GM06990 (cell line): ENCODE measurements at regions not wholly inside any gene's neighbourhood (a gene's known extent, or its start where the extent isn't known, plus 50 kb on each side); places are given as distances from the start of the nearest gene placed in this dataset.

Experiments
- DNase-seq: peaks from one replicate; pipeline ENCODE4 v3.0.0-alpha.2; 2011; ENCODE audit not compliant: insufficient read length; ENCODE audit errors: extremely low read depth
- H3K27me3 ChIP-seq: replicated peaks from 2 replicates; pipeline ENCODE4 v1.6.0; 2011; ENCODE audit warnings: low read length; ENCODE audit not compliant: control insufficient read depth, insufficient read depth
- H3K36me3 ChIP-seq: 2 replicates; pipeline ENCODE4 v1.5.1; 2011; ENCODE audit warnings: low read length; ENCODE audit not compliant: control insufficient read depth, insufficient read depth
- H3K4me3 ChIP-seq: replicated peaks from 2 replicates; pipeline ENCODE4 v1.5.1; 2011; ENCODE audit warnings: low read depth, mild to moderate bottlenecking, control low read depth, low read length
- TF ChIP-seq, protein P1 (sequence below): IDR thresholded peaks from 2 replicates; pipeline ENCODE4 v1.5.1; 2011; ENCODE audit warnings: low read length, control low read depth, mild to moderate bottlenecking, inconsistent platforms; ENCODE audit not compliant: insufficient read depth, poor library complexity, severe bottlenecking

DNA sequence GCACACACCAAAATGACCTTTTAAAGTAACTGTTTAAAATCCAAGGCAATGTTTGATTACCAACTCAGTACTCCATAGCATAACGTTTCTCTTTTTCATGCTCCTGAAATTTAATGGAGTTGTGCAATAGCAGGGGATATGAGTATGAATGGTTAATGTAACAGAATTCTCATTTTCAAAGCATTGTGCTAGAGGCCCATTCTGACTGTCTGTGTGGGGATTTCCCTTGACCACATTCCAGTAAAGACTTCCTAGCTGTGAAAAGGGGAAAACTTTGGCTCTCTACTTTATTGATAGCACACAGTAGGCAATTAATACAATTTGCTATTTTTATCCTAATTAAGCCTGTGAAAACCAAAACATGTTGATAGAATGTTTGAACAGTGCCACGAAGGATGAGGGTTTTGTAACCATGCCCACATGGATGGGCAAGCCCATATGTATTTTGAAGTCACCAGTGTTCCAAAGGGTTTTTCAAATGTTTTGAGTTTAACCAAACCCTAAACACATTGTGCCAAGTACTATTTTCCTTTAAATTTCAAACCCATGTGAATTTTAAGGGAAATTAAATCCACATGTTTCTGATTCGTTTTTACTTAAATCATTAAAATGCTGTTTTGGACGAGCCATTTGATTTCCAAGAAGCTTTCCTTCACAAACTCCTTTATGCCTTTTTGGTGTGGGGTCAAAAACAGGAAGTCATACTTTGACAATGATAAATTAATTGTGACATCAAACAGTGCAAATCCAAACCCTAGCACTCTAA, 261.2 kb downstream of the SHOX2 start:
- TF ChIP-seq, protein P1, sequence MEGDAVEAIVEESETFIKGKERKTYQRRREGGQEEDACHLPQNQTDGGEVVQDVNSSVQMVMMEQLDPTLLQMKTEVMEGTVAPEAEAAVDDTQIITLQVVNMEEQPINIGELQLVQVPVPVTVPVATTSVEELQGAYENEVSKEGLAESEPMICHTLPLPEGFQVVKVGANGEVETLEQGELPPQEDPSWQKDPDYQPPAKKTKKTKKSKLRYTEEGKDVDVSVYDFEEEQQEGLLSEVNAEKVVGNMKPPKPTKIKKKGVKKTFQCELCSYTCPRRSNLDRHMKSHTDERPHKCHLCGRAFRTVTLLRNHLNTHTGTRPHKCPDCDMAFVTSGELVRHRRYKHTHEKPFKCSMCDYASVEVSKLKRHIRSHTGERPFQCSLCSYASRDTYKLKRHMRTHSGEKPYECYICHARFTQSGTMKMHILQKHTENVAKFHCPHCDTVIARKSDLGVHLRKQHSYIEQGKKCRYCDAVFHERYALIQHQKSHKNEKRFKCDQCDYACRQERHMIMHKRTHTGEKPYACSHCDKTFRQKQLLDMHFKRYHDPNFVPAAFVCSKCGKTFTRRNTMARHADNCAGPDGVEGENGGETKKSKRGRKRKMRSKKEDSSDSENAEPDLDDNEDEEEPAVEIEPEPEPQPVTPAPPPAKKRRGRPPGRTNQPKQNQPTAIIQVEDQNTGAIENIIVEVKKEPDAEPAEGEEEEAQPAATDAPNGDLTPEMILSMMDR = no peak
- Histone ChIP-seq H3K4me3 (no peak overlapping the region), H3K36me3 (no peaks in the 10 kb centered on the region), H3K27me3 (no peaks in the 10 kb centered on the region)
- no peak for DNase-seq

DNA sequence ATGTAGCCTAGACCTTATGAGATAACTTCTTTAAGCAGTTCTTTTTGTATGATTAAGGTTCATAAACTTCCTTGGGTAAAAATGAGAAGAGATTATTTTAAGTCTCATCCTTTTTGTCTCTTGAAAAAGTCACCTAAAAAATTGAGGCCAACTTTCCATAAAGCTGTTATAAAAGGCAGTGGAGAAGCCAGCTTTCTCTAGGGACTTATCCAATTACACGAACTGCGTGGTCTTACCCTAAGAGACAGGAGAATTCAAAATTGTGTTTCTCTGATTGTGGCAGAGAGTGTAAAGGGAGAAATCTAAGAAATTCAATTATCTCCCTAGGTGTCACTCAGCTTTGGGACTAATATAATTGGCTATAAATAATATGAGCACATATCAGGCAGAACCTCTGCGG, 262.0 kb downstream of the SHOX2 start:
- no peak overlapping the region for H3K4me3 ChIP-seq

DNA sequence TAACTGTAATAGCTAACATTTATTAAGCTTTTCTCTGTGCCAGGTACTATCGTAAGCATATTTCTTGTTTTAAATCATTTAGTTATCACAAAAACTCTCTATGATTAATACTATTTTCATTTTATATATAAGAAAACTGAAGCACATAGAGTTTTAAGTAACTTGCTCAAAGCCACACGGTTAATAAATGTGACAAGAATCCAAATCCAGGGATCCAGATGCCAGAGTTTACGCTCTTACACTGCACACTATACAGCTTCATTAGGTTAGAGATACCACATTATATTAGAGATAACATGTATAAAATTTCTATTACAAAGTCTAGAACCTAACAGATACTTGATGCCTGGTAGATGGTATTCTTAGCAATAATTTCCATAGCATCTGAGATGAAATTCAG, 265.2 kb downstream of the SHOX2 start:
- Histone ChIP-seq H3K27me3 (no peaks in the 10 kb centered on the region), H3K36me3 (no peaks in the 10 kb centered on the region), H3K4me3 (no peak overlapping the region)
- TF ChIP-seq, protein P1 = no peak
- DNase-seq = no peak

More for the DNA sequence above, 262.0 kb downstream of the SHOX2 start:
- no peaks in the 10 kb centered on the region for H3K36me3 ChIP-seq
- TF ChIP-seq, protein P1 = no peak
- DNase-seq = no peak
- no peaks in the 10 kb centered on the region for H3K27me3 ChIP-seq

DNA sequence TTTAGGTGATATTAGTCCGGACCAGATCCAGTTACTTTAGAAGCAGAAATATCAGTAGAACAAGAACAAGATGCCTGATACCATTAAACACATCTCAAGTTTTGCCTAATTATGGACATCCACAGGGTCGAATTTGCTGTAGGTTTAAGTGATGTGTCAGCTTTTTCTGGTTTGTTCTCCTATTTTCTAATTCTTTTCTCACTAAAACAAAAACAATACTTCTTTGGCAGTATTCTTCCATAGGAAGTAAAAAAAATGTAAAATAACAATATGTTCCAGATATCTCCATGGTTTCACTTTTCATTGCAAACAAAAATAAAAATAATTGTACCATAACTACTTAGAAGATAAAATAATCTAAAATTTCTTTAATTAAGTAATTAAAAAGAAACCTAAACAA, 265.7 kb downstream of the SHOX2 start:
- Histone ChIP-seq H3K27me3 (no peaks in the 10 kb centered on the region), H3K4me3 (no peak overlapping the region), H3K36me3 (no peaks in the 10 kb centered on the region)
- TF ChIP-seq, protein P1 = no peak
- no peak for DNase-seq

DNA sequence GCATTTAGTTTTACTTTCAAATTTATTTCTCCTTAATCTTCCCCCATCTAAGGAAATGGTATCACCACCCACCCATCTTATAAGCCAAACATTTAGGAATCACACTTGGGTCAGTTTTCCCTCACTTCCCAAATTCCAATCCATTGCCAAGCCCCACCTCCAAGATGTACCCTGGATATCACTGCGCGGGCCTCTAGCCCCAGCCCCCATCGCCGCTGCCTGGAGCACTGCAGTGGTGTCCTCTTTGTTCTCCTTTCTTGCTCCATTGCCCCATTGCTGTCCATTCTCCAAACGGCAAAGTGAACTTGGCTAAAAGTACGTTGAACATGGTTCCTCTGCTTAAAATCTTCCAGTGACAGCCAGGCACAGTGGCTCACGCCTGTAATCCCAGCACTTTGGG, 267.8 kb downstream of the SHOX2 start:
- H3K4me3 ChIP-seq = no peak overlapping the region
- no peaks in the 10 kb centered on the region for H3K27me3 ChIP-seq
- TF ChIP-seq, protein P1 = no peak
- H3K36me3 ChIP-seq = no peaks in the 10 kb centered on the region
- DNase-seq = no peak
